ENCODE measurements at regions not wholly inside any gene's neighbourhood (a gene's known extent, or its start where the extent isn't known, plus 50 kb on each side); places are given as distances from the start of the nearest gene placed in this dataset.

- TF ChIP-seq POLR2AphosphoS5 (IDR thresholded peaks at IDR 0.05; ENCODE audit: low read depth, low read length) (no peak), CTCF (IDR thresholded peaks at IDR 0.05) (no peak), FOXM1 (IDR thresholded peaks at IDR 0.05; ENCODE audit: low read depth) (no peak), REST (IDR thresholded peaks at IDR 0.05; ENCODE audit: low read depth, low read length) (no peak)
- DNase-seq: no peak
- Histone ChIP-seq H3K79me2 (ENCODE audit: insufficient read depth) (no peaks in the 10 kb centered on the region), H3K36me3 (replicated peaks in 1 of 2; ENCODE audit: control insufficient read depth in 1 of 2, insufficient read depth in 2 of 2, low read length in 1 of 2) (no peaks in the 10 kb centered on the region), H2AFZ (ENCODE audit: low read depth) (no peak overlapping the region), H3K9me2 (no peaks in the 10 kb centered on the region), H3K9ac (no peak overlapping the region), H3K9me3 (no peaks in the 10 kb centered on the region), H3K4me1 (ENCODE audit: control insufficient read depth in 1 of 2, insufficient read depth in 2 of 2, low read depth in 1 of 2, low read length in 1 of 2) (peaks cover 3 to 20% of the 10 kb centered on the region in 2 experiments; a peak in 1 of 4 replicates), H3K27me3 (ENCODE audit: insufficient read depth) (no peaks in the 10 kb centered on the region), H4K20me1 (ENCODE audit: insufficient read depth) (no peaks in the 10 kb centered on the region), H3F3A (replicated peaks; ENCODE audit: insufficient read depth) (no peaks in the 10 kb centered on the region), H3K27ac (ENCODE audit: low read depth in 2 of 2, low read length in 1 of 2) (no peak overlapping the region), H3K4me3 (ENCODE audit: low read depth in 2 of 2, low read length in 1 of 2) (no peak overlapping the region), H3K4me2 (no peak overlapping the region)
- CTCF ChIA-PET: interaction anchor here (1.4 kb wide), 1 partner anchor 129 kb away, joined by 3 read pairs; no protein-coding TSS in a partner anchor
- POLR2A ChIA-PET: interaction anchor here (0.6 kb wide), 1 partner anchor 305 kb away, joined by 4 read pairs; no protein-coding TSS in a partner anchor
- 97% methylated on average over 12 of the region's 16 CpGs for WGBS (ENCODE audit: low lambda C conversion rate)
Observed at GRCh38 chr2:20540587-20541293, 93.9 kb downstream of the RHOB start.

GRCh38 chr2:20541294-20541640 is 94.4 kb downstream of the RHOB start:
- Histone ChIP-seq H4K20me1 (ENCODE audit: insufficient read depth) (no peaks in the 10 kb centered on the region), H3K79me2 (ENCODE audit: insufficient read depth) (no peaks in the 10 kb centered on the region), H3K4me3 (ENCODE audit: low read depth in 2 of 2, low read length in 1 of 2) (no peak overlapping the region), H3F3A (replicated peaks; ENCODE audit: insufficient read depth) (no peaks in the 10 kb centered on the region), H3K4me2 (no peak overlapping the region), H3K4me1 (ENCODE audit: control insufficient read depth in 1 of 2, insufficient read depth in 2 of 2, low read depth in 1 of 2, low read length in 1 of 2) (peaks cover 3 to 20% of the 10 kb centered on the region in 2 experiments; a peak in 1 of 4 replicates), H3K9me2 (no peaks in the 10 kb centered on the region), H3K9me3 (no peaks in the 10 kb centered on the region), H3K9ac (no peak overlapping the region), H3K27me3 (ENCODE audit: insufficient read depth) (no peaks in the 10 kb centered on the region), H3K36me3 (replicated peaks in 1 of 2; ENCODE audit: control insufficient read depth in 1 of 2, insufficient read depth in 2 of 2, low read length in 1 of 2) (no peaks in the 10 kb centered on the region), H2AFZ (ENCODE audit: low read depth) (no peak overlapping the region), H3K27ac (ENCODE audit: low read depth in 2 of 2, low read length in 1 of 2) (no peak overlapping the region)
- WGBS (ENCODE audit: low lambda C conversion rate): 93% methylated on average over 6 of the region's 7 CpGs
- ChIA-PET CTCF (interaction anchor here (0.8 to 1.3 kb wide), 4 partner anchors 10 to 101 kb away, joined by 3 to 4 read pairs (median 4); no protein-coding TSS in a partner anchor), POLR2A (interaction anchor here (1.3 kb wide), 1 partner anchor 94 kb away, joined by 4 read pairs; the partner anchor contains the start of gene RHOB)
- DNase-seq: no peak
- TF ChIP-seq GABPA (IDR thresholded peaks at IDR 0.05; ENCODE audit: low read depth) (no peak), FOXJ3 (CRISPR knock-in tag; IDR thresholded peaks at IDR 0.05) (no peak), RFX5 (IDR thresholded peaks at IDR 0.05; ENCODE audit: low read length) (no peak), CTCF (IDR thresholded peaks at IDR 0.05) (no peak), JUND (IDR thresholded peaks at IDR 0.05) (no peak), IRF3 (IDR thresholded peaks at IDR 0.05; ENCODE audit: low read depth, low read length) (no peak), EZH2phosphoT487 (IDR thresholded peaks at IDR 0.05; ENCODE audit: borderline replicate concordance, low read depth) (no peak), TEAD4 (IDR thresholded peaks at IDR 0.05; ENCODE audit: borderline replicate concordance, insufficient read depth) (no peak), EP300 (IDR thresholded peaks at IDR 0.05; ENCODE audit: borderline replicate concordance in 1 of 2, low read depth in 1 of 2, low read length in 1 of 2) (no peak), CHD2 (IDR thresholded peaks at IDR 0.05; ENCODE audit: low read length, partially characterized antibody) (no peak), RCOR1 (IDR thresholded peaks at IDR 0.05; ENCODE audit: low read length) (no peak), TAF1 (IDR thresholded peaks at IDR 0.05; ENCODE audit: borderline replicate concordance, low read depth, low read length) (no peak), USF2 (IDR thresholded peaks at IDR 0.05; ENCODE audit: borderline replicate concordance, low read depth, low read length) (no peak)

Data from SK-N-SH (cell line).